Nephron progenitor cell (in vitro differentiated cells): ENCODE measurements at regions not wholly inside any gene's neighbourhood (a gene's known extent, or its start where the extent isn't known, plus 50 kb on each side); places are given as distances from the start of the nearest gene placed in this dataset.

Experiments used
- DNase-seq: peaks from one replicate; pipeline ENCODE4 v3.0.0; 2021
- H3K27ac Mint-ChIP-seq: 2 replicates; pipeline ENCODE4 v1.8.0; 2021; ENCODE audit warnings: mild to moderate bottlenecking, moderate library complexity, mixed read lengths
- H3K27me3 Mint-ChIP-seq: 2 replicates; pipeline ENCODE4 v1.8.0; 2021; ENCODE audit warnings: mild to moderate bottlenecking, low read depth, mixed read lengths; ENCODE audit not compliant: poor library complexity
- H3K36me3 Mint-ChIP-seq: 2 replicates; pipeline ENCODE4 v1.8.0; 2021; ENCODE audit warnings: low read depth, mixed read lengths
- H3K4me1 Mint-ChIP-seq: 2 replicates; pipeline ENCODE4 v1.8.0; 2021; ENCODE audit warnings: mixed read lengths
- H3K4me3 Mint-ChIP-seq: 2 replicates; pipeline ENCODE4 v1.8.0; 2021; ENCODE audit warnings: mild to moderate bottlenecking, moderate library complexity, mixed read lengths
- H3K9me3 Mint-ChIP-seq: 2 replicates; pipeline ENCODE4 v1.8.0; 2021; ENCODE audit warnings: mild to moderate bottlenecking, moderate library complexity, mixed read lengths
- TF ChIP-seq, protein P1 (sequence below): fragments of 200-600 bp; sonication (generic); IDR thresholded peaks from 2 replicates; pipeline ENCODE4 v1.5.0; 2021; ENCODE audit warnings: antibody characterized with exemption

DNA sequence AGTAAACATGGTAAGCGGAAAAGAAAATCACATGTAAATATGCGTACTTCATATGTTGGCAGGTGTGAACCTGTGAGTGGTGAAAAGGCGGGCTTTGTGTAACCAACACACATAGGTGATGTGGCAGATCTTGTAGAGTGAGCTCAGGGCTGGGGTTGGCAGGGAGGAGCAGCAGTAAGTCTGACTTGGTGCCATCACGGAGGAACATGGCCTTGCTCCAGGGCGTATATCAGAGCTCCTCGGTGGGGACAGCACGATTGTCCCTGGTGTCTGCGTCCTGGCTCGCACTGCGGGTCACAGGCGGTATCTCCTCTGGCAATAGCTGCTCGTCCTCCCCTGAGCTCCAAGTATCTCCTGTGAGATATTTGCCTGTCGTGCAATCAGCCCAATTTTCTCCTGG is 733.6 kb downstream of the TRIML1 start:
- Mint-ChIP-seq H3K4me1 (no peaks in the 10 kb centered on the region), H3K36me3 (no peaks in the 10 kb centered on the region), H3K27ac (no peak overlapping the region), H3K9me3 (peaks cover 4% of the 10 kb centered on the region), H3K4me3 (no peak overlapping the region), H3K27me3 (peaks cover 1% of the 10 kb centered on the region)
- TF ChIP-seq, protein P1, sequence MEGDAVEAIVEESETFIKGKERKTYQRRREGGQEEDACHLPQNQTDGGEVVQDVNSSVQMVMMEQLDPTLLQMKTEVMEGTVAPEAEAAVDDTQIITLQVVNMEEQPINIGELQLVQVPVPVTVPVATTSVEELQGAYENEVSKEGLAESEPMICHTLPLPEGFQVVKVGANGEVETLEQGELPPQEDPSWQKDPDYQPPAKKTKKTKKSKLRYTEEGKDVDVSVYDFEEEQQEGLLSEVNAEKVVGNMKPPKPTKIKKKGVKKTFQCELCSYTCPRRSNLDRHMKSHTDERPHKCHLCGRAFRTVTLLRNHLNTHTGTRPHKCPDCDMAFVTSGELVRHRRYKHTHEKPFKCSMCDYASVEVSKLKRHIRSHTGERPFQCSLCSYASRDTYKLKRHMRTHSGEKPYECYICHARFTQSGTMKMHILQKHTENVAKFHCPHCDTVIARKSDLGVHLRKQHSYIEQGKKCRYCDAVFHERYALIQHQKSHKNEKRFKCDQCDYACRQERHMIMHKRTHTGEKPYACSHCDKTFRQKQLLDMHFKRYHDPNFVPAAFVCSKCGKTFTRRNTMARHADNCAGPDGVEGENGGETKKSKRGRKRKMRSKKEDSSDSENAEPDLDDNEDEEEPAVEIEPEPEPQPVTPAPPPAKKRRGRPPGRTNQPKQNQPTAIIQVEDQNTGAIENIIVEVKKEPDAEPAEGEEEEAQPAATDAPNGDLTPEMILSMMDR: no peak
- no peak for DNase-seq

DNA sequence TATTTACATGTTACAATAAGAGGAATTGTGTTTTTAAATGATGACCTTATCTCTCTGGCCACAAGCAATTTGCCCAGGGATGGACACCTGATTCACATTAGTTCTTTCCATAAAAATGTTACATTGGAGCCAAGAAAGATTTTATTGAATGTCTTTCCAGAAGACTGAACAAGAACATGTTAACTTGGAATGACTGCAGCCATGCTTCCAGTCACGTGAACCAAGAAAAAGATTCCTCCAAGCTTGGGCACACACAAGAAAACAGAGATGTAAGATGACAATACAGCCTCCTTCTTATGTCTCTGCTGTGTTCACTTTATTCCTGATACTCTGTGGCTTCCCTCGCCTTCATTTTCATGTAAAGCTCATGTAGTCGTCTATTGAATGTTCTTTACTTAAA is 737.6 kb downstream of the TRIML1 start:
- Mint-ChIP-seq H3K36me3 (no peaks in the 10 kb centered on the region), H3K27ac (no peak overlapping the region), H3K4me1 (no peaks in the 10 kb centered on the region), H3K27me3 (no peaks in the 10 kb centered on the region), H3K4me3 (no peak overlapping the region), H3K9me3 (peaks cover 4% of the 10 kb centered on the region)
- TF ChIP-seq, protein P1: no peak
- DNase-seq: no peak

DNA sequence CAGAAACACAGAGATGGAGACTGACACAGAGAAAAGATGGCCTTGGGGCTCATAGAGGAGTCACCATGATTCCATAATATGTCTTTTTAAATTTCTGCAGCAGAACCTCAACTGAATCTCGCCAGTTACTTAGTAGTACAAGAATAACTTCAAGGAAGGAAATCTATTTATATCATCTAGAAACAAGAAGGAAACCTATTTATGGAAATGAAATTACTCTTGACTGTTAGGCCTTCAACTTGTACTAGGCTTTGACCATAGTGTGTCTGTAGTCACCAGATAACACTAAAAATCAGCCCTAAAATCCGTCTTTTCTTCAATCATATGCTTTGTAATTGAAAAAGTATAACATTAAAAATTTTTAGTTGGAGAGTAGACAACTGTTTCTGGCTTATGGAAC is 740.4 kb downstream of the TRIML1 start:
- Mint-ChIP-seq H3K36me3 (no peaks in the 10 kb centered on the region), H3K4me3 (no peak overlapping the region), H3K9me3 (no peaks in the 10 kb centered on the region), H3K27me3 (no peaks in the 10 kb centered on the region), H3K4me1 (no peaks in the 10 kb centered on the region), H3K27ac (no peak overlapping the region)
- TF ChIP-seq, protein P1: no peak
- DNase-seq: no peak

DNA sequence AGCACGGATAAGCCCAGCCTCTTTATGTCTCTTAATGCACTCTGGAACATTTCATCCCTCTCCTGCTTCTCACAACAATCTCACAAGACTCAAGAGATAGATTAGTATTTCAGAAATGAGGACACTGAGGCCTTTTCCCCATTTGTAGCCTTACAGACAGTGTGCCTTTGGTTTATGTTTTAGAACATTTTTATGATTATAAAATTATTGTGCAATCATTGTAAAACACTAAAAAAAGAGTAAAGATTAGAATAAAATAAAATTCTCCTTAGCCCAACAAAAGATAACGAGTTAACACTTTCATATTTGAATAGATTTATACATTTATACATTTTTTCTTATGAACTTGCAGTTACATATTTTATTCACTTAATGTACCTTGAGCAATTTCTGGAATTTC is 748.7 kb downstream of the TRIML1 start:
- TF ChIP-seq, protein P1: no peak
- peaks cover 7% of the 10 kb centered on the region for H3K4me1 Mint-ChIP-seq
- no peak overlapping the region for H3K4me3 Mint-ChIP-seq
- no peak overlapping the region for H3K27ac Mint-ChIP-seq
- no peaks in the 10 kb centered on the region for H3K27me3 Mint-ChIP-seq
- no peaks in the 10 kb centered on the region for H3K36me3 Mint-ChIP-seq
- peaks cover 4% of the 10 kb centered on the region for H3K9me3 Mint-ChIP-seq
- no peak for DNase-seq

DNA sequence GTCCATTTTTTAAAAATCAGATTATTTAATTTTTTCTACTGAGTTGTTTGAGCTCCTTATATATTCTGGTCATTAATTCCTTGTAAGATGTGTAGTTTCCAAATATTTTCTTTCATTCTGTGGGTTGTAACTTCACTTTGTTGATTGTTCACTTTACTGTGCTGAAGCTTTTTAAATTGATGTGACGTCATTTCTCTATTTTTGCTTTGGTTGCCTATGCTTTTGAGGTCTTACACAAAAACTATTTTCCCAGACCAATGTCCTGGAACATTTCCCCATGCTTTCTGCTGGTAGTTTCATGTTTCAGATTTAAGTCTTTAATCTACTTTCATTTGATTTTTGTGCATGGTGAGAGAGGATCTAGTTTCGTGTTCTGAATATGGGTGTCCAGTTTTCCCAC is 753.6 kb downstream of the TRIML1 start:
- no peak overlapping the region for H3K27ac Mint-ChIP-seq
- TF ChIP-seq, protein P1: no peak

GRCh38 chr4:188903986-188904385 is 764.7 kb downstream of the TRIML1 start:
- Mint-ChIP-seq H3K4me3 (no peak overlapping the region), H3K36me3 (no peaks in the 10 kb centered on the region), H3K4me1 (no peaks in the 10 kb centered on the region), H3K27me3 (peaks cover 5% of the 10 kb centered on the region), H3K27ac (no peak overlapping the region), H3K9me3 (peaks cover 6% of the 10 kb centered on the region)
- no peak for DNase-seq
- TF ChIP-seq, protein P1: no peak

More for the DNA sequence above, 753.6 kb downstream of the TRIML1 start:
- H3K4me3 Mint-ChIP-seq: no peak overlapping the region
- no peaks in the 10 kb centered on the region for H3K36me3 Mint-ChIP-seq
- peaks cover 14% of the 10 kb centered on the region for H3K9me3 Mint-ChIP-seq
- DNase-seq: no peak
- peaks cover 4% of the 10 kb centered on the region for H3K27me3 Mint-ChIP-seq
- no peaks in the 10 kb centered on the region for H3K4me1 Mint-ChIP-seq
